Left colon (tissue), 2 donors: ENCODE measurements at regions not wholly inside any gene's neighbourhood (a gene's known extent, or its start where the extent isn't known, plus 50 kb on each side); places are given as distances from the start of the nearest gene placed in this dataset.
"Not testable (repeated sequence)": the region's sequence is repeated elsewhere in the genome, so short reads cannot be mapped to it uniquely, and the experiment has no call there.

Source experiments
- ATAC-seq: fragments of 200-7000 bp; cut with Tn5 transposase; one replicate; pipeline ENCODE4 v1.9.1; 2020; ENCODE audit warnings: mild to moderate bottlenecking, moderate library complexity
- DNase-seq, 2 donors: peaks; one replicate each; pipeline ENCODE4 v3.0.0-alpha.2; 2020
- intact Hi-C, 2 donors: fragments of 100-400 bp; cut with DNase I in 1 of 2; cut with micrococcal nuclease in 1 of 2; formaldehyde crosslinking; loops; one replicate each; pipeline versions ENCODE4 v1.11.2 to v1.14.0; 2022; cut with DNase I, micrococcal nuclease
- donor health status: DM: no; HTN: no; CAD: no.
- donor health status: DM: yes; HTN: yes; CAD: no.

- intact Hi-C loops, result no loop called here
- ATAC-seq, result no peak
Measured at GRCh38 chr13:71382285-71382684, 484.7 kb downstream of the DACH1 start.

DNA sequence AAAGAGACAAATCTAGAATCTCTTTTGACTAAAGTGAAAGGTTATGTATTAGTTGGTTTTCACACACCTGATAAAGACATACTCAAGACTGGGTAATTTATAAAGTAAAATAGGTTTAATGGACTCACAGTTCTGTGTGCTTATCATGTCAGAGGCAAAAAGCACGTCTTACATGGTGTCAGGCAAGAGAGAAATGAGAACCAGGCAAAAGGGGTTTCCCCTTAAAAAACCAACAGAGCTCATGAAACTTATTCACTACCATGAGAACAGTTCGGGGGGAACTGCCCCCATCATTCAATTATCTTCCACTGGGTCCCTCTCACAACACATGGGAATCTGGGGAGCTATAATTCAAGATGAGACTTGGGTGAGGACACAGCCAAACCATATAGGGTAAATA lies 486.8 kb downstream of the DACH1 start:
- ATAC-seq (no peak), DNase-seq (no peak)

More at GRCh38 chr13:71382285-71382684, 484.7 kb downstream of the DACH1 start:
- no peak for DNase-seq

DNA sequence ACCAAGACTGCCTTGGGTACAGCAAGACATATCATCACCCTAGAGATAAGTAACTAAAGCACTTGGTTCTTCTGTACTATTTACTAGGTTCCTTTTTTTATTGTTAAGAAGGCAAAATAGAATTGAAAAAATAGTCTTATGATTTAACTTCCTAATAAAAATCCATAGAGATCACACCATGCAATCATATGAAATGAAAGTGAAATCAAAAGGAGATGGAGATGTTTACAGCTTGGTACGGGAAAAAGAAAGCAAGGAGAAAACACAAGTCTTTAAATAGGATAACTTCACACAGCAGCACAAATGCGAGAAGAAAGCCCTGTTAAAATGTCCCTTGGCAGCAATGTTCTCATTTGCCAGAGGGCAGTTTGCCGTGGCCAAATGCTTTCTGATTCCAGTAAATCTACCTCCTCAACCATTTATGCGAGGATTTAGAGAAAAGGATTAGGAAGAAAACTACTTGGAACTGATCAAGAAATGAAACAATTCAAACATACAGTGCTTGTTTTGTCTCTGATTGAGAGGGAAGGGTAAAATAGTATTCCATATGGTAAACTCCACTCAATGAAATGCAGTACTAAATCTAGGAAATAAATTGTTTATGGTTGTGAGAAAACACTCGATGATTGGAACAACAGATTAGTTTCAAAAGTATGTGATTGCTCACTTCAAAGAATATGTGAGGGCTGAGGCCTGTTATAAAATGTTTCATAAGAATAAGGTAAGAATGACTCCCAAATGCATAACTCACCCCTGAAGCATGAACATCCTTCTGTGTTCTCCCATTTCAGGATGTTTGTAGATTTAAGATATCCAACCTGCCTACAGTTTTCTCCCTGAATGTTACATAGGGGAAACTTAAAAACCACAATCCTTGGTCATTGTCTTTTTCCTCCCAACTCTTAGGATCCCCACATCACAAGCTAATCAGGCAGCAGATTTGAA lies 487.8 kb downstream of the DACH1 start:
- intact Hi-C loops, result no loop called here
- ATAC-seq, result no peak

More for the DNA sequence above, 486.8 kb downstream of the DACH1 start:
- intact Hi-C loops, result no loop called here

GRCh38 chr13:71374471-71375049 lies 492.4 kb downstream of the DACH1 start:
- DNase-seq (no peak), ATAC-seq (no peak)
- intact Hi-C loops, result no loop called here

More for the DNA sequence above, 487.8 kb downstream of the DACH1 start:
- no peak for DNase-seq

- intact Hi-C loops, result no loop called here
- ATAC-seq (no peak), DNase-seq (no peak)
Measured at GRCh38 chr13:71368336-71368735, 498.7 kb downstream of the DACH1 start.

GRCh38 chr13:71360041-71360440 lies 507.0 kb downstream of the DACH1 start:
- no peak for DNase-seq

DNA sequence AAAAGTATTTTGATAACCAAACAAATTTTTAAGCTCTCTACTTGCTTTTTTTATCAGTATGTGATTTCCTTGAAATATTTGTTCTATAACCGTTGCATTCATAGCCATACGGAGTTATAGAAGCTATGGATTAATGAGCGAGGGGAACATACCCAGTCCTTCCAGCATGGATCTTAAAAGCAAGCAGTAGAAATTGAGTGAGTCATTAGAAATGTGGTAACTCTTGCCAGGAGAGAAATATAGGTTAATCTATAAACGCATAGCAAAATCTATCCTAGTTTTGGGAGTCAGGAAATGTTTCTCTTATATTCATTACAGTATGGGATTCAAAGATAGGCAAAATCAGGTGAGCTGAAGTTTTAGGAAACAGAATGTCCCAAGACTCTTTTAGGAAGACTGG lies 507.4 kb downstream of the DACH1 start:
- ATAC-seq (no peak), DNase-seq (no peak)
- intact Hi-C loops, result no loop called here

More at GRCh38 chr13:71360041-71360440, 507.0 kb downstream of the DACH1 start:
- ATAC-seq, result no peak
- intact Hi-C loops, result no loop called here

DNA sequence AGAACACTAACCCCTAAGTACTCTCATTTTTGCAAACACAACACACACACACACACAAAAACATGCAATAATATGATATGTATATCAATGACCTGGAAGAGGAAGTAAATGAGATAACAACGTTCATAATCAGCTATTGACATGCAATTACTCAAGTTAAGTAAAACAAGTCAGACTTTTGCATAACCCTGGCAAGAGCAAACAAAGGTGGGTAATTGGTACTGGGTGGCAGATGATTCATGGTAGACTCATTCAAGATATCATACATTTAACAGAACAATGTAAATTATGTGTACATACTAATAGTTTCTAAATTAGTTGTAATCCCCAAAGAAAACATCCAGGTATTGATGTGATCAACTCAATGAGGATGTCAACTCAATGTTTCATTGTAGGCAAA lies 508.8 kb downstream of the DACH1 start:
- no peak for ATAC-seq

GRCh38 chr13:71355010-71355409 lies 512.0 kb downstream of the DACH1 start:
- ATAC-seq (no peak), DNase-seq (no peak)
- intact Hi-C loops, result no loop called here

More for the DNA sequence above, 508.8 kb downstream of the DACH1 start:
- no peak for DNase-seq
- intact Hi-C loops, result no loop called here

DNA sequence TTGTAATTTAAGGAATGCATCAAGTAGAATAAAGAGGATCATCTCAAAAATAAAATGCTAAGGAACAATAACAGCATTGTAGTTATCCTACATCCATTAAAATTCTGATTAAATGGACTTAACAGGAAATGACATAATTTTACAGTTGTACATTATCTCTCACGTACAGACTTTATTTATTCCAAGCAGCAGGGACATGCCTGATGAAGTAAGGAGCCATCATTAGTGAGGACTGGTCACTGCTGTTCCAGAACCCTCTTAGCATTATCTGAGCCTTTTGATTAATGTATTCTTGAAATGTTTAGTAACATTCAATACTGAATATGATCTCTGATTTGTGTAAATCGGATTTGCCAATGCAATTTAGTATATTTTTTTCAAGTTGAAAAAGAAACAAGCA lies 516.1 kb downstream of the DACH1 start:
- DNase-seq (no peak), ATAC-seq (no peak)
- intact Hi-C loops, result no loop called here

GRCh38 chr13:71345856-71346255 lies 521.1 kb downstream of the DACH1 start:
- DNase-seq, intact Hi-C loops, ATAC-seq: not testable (repeated sequence)

GRCh38 chr13:71339736-71340135 lies 527.3 kb downstream of the DACH1 start:
- intact Hi-C loops, result no loop called here
- no peak for ATAC-seq
- DNase-seq, result no peak

GRCh38 chr13:71339005-71339404 lies 528.0 kb downstream of the DACH1 start:
- DNase-seq, result no peak
- no peak for ATAC-seq
- intact Hi-C loops, result no loop called here

GRCh38 chr13:71338070-71338469 lies 528.9 kb downstream of the DACH1 start:
- ATAC-seq, result no peak
- no peak for DNase-seq
- intact Hi-C loops, result no loop called here

DNA sequence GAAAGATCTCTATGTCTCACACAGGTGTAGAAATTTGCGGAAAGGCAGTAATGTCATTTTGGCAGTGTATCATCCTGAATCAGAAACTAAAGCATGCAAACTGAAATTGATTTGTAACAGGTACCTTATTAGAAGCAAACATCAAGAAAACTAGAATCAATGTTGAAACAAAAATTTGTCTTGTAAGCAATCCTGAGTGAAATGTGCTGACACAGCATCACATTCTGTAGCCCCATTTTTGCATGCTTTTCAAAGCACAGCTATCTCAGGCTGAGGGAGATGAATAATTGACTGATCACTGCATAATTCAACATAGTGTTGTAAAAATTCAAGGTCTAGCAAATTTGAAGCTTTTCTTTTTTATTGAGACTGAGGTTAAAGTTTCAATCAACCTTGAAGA lies 539.7 kb downstream of the DACH1 start:
- no peak for ATAC-seq
- intact Hi-C loops, result no loop called here

GRCh38 chr13:71325556-71325955 lies 541.4 kb downstream of the DACH1 start:
- no peak for ATAC-seq
- intact Hi-C loops, result no loop called here
- DNase-seq, result no peak

More for the DNA sequence above, 539.7 kb downstream of the DACH1 start:
- no peak for DNase-seq

GRCh38 chr13:71323266-71323665 lies 543.7 kb downstream of the DACH1 start:
- no peak for DNase-seq
- no peak for ATAC-seq
- intact Hi-C loops, result no loop called here

- no peak for DNase-seq
- ATAC-seq, result peak; percentile 65
- intact Hi-C loops, result no loop called here
Measured at GRCh38 chr13:71320452-71320851, 546.6 kb downstream of the DACH1 start.

GRCh38 chr13:71316792-71317363 lies 550.1 kb downstream of the DACH1 start:
- DNase-seq (no peak), ATAC-seq (peak; percentile 59)
- intact Hi-C loops, result no loop called here

GRCh38 chr13:71312923-71313322 lies 554.1 kb downstream of the DACH1 start:
- intact Hi-C loops, result no loop called here
- no peak for ATAC-seq
- DNase-seq, result no peak
